Hepatocyte (in vitro differentiated cells): ENCODE measurements at regions not wholly inside any gene's neighbourhood (a gene's known extent, or its start where the extent isn't known, plus 50 kb on each side); places are given as distances from the start of the nearest gene placed in this dataset.

Source experiments
- EZH2 ChIP-seq: fragments of 200-600 bp; sonication (generic); IDR thresholded peaks from 2 replicates; pipeline ENCODE4 v1.6.1; 2016; ENCODE audit warnings: antibody characterized with exemption, mild to moderate bottlenecking, borderline replicate concordance
- TF ChIP-seq, protein P1 (sequence below): fragments of 200-600 bp; sonication (generic); IDR thresholded peaks from 2 replicates; pipeline ENCODE4 v1.5.1; 2016; ENCODE audit warnings: antibody characterized with exemption, mild to moderate bottlenecking; ENCODE audit not compliant: poor library complexity

- TF ChIP-seq, protein P1, sequence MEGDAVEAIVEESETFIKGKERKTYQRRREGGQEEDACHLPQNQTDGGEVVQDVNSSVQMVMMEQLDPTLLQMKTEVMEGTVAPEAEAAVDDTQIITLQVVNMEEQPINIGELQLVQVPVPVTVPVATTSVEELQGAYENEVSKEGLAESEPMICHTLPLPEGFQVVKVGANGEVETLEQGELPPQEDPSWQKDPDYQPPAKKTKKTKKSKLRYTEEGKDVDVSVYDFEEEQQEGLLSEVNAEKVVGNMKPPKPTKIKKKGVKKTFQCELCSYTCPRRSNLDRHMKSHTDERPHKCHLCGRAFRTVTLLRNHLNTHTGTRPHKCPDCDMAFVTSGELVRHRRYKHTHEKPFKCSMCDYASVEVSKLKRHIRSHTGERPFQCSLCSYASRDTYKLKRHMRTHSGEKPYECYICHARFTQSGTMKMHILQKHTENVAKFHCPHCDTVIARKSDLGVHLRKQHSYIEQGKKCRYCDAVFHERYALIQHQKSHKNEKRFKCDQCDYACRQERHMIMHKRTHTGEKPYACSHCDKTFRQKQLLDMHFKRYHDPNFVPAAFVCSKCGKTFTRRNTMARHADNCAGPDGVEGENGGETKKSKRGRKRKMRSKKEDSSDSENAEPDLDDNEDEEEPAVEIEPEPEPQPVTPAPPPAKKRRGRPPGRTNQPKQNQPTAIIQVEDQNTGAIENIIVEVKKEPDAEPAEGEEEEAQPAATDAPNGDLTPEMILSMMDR, result no peak
- TF ChIP-seq EZH2, result no peak
Measured at GRCh38 chr2:215870088-215870490, 143.3 kb downstream of the MREG start.
